ENCODE measurements at regions not wholly inside any gene's neighbourhood (a gene's known extent, or its start where the extent isn't known, plus 50 kb on each side); places are given as distances from the start of the nearest gene placed in this dataset.

- intact Hi-C loops (cut with DNase I), result loop anchor here in 1 of 2 donors (10.0 kb wide), 1 partner anchor 454 kb away; no protein-coding TSS in a partner anchor
- WGBS, 4 donors, result 80 to 93% (median 87%) methylated on average over 3 of the region's 3 CpGs
These were observed 353.8 kb downstream of the DDX10 start for GRCh38 chr11:109018639-109019038.

GRCh38 chr11:109019342-109019936, 354.6 kb downstream of the DDX10 start:
- Histone ChIP-seq H3K4me3 (no peak overlapping the region), H3K4me1 (replicated peaks in 1 of 2) (no peaks in the 10 kb centered on the region), H3K27ac (no peak overlapping the region), H3K27me3 (no peaks in the 10 kb centered on the region), H3K9me3 (replicated peaks in 1 of 3) (no peaks in the 10 kb centered on the region), H3K36me3 (replicated peaks in 1 of 2) (no peaks in the 10 kb centered on the region)
- WGBS, 4 donors, result 81 to 86% (median 85%) methylated on average over 7 of the region's 7 CpGs
- TF ChIP-seq CTCF (IDR thresholded peaks at IDR 0.05), result no peak
- TF ChIP-seq POLR2A (IDR thresholded peaks at IDR 0.05), result no peak
- DNase-seq, result no peak
- intact Hi-C loops (cut with DNase I), result loop anchor here in 1 of 2 donors (10.0 kb wide), 1 partner anchor 455 kb away; no protein-coding TSS in a partner anchor

More at GRCh38 chr11:109018639-109019038, 353.8 kb downstream of the DDX10 start:
- TF ChIP-seq POLR2A (IDR thresholded peaks at IDR 0.05), result no peak
- no peak for TF ChIP-seq CTCF (IDR thresholded peaks at IDR 0.05)
- Histone ChIP-seq H3K9me3 (replicated peaks in 1 of 3) (no peaks in the 10 kb centered on the region), H3K27ac (no peak overlapping the region), H3K4me3 (no peak overlapping the region), H3K4me1 (replicated peaks in 1 of 2) (no peaks in the 10 kb centered on the region), H3K36me3 (replicated peaks in 1 of 2) (no peaks in the 10 kb centered on the region), H3K27me3 (no peaks in the 10 kb centered on the region)
- DNase-seq, result no peak

- H3K27ac ChIP-seq, result no peak overlapping the region
- no peaks in the 10 kb centered on the region for H3K4me1 ChIP-seq (replicated peaks in 1 of 2)
- H3K27me3 ChIP-seq, result no peaks in the 10 kb centered on the region
- no peak for DNase-seq
- H3K9me3 ChIP-seq (replicated peaks in 1 of 3), result no peaks in the 10 kb centered on the region
- H3K36me3 ChIP-seq (replicated peaks in 1 of 2), result no peaks in the 10 kb centered on the region
- intact Hi-C loops (cut with DNase I), result no loop called here
- TF ChIP-seq CTCF (IDR thresholded peaks at IDR 0.05), result no peak
- no peak for TF ChIP-seq POLR2A (IDR thresholded peaks at IDR 0.05)
- no peak overlapping the region for H3K4me3 ChIP-seq
- 72 to 97% (median 76%) methylated on average over 2 of the region's 2 CpGs for WGBS, 4 donors
These were observed 358.2 kb downstream of the DDX10 start for GRCh38 chr11:109023036-109023435.

- no peaks in the 10 kb centered on the region for H3K9me3 ChIP-seq (replicated peaks in 1 of 3)
- TF ChIP-seq POLR2A (IDR thresholded peaks at IDR 0.05) (no peak), CTCF (IDR thresholded peaks at IDR 0.05) (no peak)
- 30 to 50% (median 44%) methylated on average over 1 of the region's 1 CpG for WGBS, 4 donors
These were observed 362.1 kb downstream of the DDX10 start for GRCh38 chr11:109026891-109027489.

More at GRCh38 chr11:109026891-109027489, 362.1 kb downstream of the DDX10 start:
- Histone ChIP-seq H3K4me3 (no peak overlapping the region), H3K27me3 (no peaks in the 10 kb centered on the region), H3K36me3 (replicated peaks in 1 of 2) (no peaks in the 10 kb centered on the region), H3K27ac (no peak overlapping the region), H3K4me1 (replicated peaks in 1 of 2) (no peaks in the 10 kb centered on the region)
- DNase-seq, result no peak
- intact Hi-C loops (cut with DNase I), result no loop called here

Data from adrenal gland (tissue), 9 donors.